Raji (cell line): ENCODE measurements at regions not wholly inside any gene's neighbourhood (a gene's known extent, or its start where the extent isn't known, plus 50 kb on each side); places are given as distances from the start of the nearest gene placed in this dataset.
A peak's percentile ranks its signal among the peaks of the same experiment; 100 is the strongest.

Experiments used
- POLR2A ChIP-seq: IDR thresholded peaks from 2 replicates; pipeline ENCODE4 v1.6.1; 2011; ENCODE audit warnings: low read depth, low read length, control low read depth; ENCODE audit not compliant: insufficient read depth

DNA sequence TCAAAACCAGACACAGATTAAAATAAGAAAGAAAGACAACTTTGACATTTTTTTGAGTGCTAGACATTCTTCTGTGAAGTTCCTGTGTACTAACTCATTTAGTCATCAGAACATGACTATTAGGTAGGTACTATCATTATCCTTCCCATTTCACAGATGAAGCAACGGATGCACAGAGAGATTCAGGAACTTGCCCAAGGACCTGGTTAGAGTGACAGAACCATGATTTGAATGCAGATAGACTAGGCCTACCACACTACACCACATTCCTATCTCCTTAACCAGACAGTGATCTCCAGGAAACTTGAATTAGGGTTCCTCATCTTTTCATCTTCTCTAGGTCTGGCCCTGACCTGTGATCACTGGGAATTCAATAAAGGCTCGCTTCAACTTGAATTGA is 54.4 kb upstream of the MED13L start:
- no peak for TF ChIP-seq POLR2A

DNA sequence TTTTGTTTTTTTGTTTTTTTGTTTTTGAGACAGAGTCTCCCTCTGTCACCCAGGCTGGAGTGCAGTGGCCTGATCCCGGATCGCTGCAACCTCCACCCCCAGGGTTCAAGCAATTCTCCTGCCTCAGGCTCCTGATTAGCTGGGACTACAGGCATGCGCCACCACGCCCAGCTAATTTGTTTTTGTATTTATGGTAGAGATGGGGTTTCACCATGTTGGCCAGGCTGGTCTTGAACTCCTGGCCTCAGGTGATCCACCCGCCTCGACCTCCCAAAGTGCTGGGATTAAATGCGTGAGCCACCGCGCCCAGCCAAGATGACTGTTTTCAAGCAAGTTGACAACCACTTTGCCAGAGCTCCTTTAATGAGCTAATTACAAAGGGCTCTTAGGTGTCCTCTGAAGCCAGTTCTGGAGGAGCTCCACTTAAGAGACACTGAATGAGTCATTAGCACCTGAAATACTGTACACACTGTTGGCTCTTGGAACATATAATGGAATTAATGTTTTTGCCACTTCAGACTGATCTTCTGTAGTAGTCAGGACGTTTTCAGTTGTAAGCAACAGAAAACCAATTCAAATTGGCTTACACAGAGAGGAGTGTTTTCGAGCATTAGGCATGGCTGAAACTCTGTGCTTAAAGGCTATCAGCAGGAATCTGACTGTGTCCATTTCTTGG is 55.4 kb upstream of the MED13L start:
- TF ChIP-seq POLR2A, result no peak

- TF ChIP-seq POLR2A, result no peak
Observed at GRCh38 chr12:116333402-116333801, 55.9 kb upstream of the MED13L start.

DNA sequence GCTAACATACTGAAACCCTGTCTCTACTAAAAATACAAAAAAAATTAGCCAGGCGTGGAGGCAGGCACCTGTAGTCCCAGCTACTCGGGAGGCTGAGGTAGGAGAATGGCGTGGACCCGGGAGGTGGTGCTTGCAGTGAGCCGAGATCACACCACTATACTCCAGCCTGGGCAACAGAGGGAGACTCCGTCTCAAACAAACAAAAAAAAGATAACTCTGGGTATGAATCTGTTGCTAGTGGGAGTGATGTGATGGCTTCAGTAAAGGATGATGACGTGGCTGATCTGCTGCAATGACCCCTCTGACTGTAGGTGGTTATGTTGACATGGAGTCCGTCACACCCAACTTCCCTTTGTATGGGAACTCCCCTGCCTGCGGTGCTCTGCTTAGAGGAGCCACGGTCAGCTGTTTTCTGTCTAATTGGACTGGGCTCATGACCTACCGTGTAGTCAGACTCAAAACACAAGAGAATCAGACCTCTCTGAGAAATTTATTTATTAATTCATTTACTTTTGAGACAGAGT is 59.1 kb upstream of the MED13L start:
- 0 out of 2 replicates have a peak, but pooled peaks have one; percentile 11 for TF ChIP-seq POLR2A

GRCh38 chr12:116337312-116337711 is 59.8 kb upstream of the MED13L start:
- no peak for TF ChIP-seq POLR2A

DNA sequence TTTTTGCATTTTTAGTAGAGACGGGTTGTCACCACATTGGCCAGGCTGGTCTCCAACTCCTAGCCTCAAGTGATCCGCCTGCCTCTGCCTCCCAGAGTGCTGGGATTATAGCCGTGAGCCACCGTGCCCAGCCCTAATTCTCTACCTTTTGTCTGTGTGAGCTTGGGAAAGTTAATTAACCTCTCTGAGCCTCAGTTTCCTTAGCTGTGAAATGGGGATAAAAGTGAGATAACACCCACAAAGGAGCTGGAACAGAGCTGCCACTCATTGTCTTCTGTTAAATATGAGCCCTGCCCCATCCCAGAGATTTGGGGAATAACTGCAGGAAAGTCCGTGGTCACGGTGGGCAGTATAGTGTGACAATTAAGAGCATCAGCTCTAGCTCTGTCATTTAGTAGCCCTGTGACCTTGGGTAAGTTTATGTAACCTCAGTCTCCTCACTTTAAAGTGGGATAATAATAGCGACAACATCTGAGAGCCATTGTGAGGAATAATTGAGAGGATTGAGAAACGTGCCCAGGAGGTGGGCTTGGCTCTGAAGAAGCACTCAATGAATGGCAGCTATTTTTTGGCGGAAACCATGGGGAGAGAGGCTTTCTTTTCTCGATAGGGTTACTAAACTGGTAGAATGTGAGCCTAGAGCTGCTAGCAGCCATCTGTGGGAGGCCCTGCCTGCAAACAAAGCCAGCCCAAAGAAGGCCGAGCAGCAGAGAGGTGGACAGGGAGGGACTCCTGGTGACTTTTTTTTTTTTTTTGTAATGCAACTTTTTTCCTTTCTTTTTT is 60.8 kb upstream of the MED13L start:
- TF ChIP-seq POLR2A, result no peak

- peak; percentile 37; the same call in 1 of the 2 replicates for TF ChIP-seq POLR2A
Observed at GRCh38 chr12:116339062-116339461, 61.6 kb upstream of the MED13L start.

GRCh38 chr12:116339800-116340371 is 62.4 kb upstream of the MED13L start:
- TF ChIP-seq POLR2A, result no peak

DNA sequence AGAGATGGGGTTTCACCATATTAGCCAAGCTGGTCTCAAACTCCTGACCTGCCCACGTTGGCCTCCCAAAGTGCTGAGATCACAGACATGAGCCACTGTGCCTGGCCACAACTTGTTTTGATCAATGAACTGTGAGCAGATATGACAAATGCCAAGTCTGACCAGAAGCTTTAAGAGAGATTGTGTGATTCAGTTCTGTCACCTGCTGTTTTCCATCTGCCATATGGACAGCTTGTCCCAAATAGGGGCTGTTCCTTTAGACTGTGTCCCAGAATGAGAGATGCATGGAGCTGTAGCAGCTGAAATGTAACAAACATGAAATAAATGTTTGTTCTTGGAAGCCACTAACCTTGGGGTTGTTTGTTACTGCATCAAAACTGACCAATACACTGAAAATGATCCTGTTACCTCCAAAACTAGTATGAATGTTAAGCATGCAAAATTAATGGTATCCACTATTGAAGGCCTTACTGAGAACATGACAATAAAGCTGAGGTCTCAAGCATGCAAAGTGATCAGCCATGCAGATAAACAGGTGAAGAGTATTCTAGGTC is 65.9 kb upstream of the MED13L start:
- TF ChIP-seq POLR2A, result no peak

- TF ChIP-seq POLR2A, result no peak
Observed at GRCh38 chr12:116346222-116346621, 68.7 kb upstream of the MED13L start.

- TF ChIP-seq POLR2A, result no peak
Observed at GRCh38 chr12:116346741-116347140, 69.2 kb upstream of the MED13L start.

DNA sequence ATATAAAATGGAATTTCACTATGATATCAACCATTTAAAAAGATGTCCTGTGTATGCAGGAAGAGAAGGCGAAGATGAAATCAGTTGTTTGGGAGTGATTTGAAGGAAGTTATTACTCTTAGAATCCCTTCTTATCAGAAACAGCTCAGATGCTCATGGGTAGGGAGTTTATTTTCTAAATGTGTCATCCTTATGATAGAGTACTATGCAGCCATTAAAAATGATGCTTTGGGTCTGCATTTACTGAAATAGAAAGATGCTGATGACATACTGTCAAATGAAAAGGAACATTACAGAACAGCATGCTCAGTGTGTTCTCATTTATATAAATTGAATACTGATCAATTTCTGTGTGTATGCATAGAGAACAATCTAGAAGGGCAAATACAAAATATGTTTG is 69.8 kb upstream of the MED13L start:
- no peak for TF ChIP-seq POLR2A

GRCh38 chr12:116352315-116352835 is 74.9 kb upstream of the MED13L start:
- TF ChIP-seq POLR2A, result no peak

GRCh38 chr12:116353958-116354357 is 76.5 kb upstream of the MED13L start:
- no peak for TF ChIP-seq POLR2A

- no peak for TF ChIP-seq POLR2A
Observed at GRCh38 chr12:116354534-116354933, 77.0 kb upstream of the MED13L start.
